ENCODE measurements at regions not wholly inside any gene's neighbourhood (a gene's known extent, or its start where the extent isn't known, plus 50 kb on each side); places are given as distances from the start of the nearest gene placed in this dataset.

DNA sequence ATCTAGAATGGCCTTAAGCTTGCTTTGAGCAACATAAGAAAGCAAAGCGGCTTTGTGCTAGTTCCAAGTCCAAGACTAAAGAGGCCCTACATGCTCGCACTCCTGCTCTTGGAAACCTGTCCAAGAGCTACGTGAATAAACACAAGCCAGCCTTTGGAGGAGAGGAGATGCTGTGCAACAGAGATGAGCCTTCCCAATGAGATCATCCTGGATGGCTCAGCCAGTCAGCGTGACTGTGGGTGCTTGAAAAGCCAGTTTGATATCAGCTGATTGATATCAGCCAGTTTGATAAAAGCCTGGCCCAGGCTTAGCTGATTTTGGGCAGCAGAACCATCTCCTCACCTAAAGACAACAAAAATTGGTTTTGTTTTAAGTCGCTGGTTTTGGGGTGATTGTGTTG, 481.0 kb upstream of the DSEL start:
- Histone ChIP-seq H3K4me3 (ENCODE audit: low read length) (no peak overlapping the region), H3K4me1 (ENCODE audit: control insufficient read depth, insufficient read depth, low read length) (no peaks in the 10 kb centered on the region), H3K27ac (ENCODE audit: low read length) (no peak overlapping the region), H3K36me3 (ENCODE audit: control insufficient read depth, insufficient read depth, low read length) (no peaks in the 10 kb centered on the region), H3K27me3 (ENCODE audit: control insufficient read depth, insufficient read depth, low read length) (no peaks in the 10 kb centered on the region), H3K9me3 (replicated peaks; ENCODE audit: control insufficient read depth, low read depth, low read length) (no peaks in the 10 kb centered on the region)
- 57% methylated on average over 4 of the region's 5 CpGs for WGBS (ENCODE audit: insufficient coverage)
- DNase-seq: no peak

DNA sequence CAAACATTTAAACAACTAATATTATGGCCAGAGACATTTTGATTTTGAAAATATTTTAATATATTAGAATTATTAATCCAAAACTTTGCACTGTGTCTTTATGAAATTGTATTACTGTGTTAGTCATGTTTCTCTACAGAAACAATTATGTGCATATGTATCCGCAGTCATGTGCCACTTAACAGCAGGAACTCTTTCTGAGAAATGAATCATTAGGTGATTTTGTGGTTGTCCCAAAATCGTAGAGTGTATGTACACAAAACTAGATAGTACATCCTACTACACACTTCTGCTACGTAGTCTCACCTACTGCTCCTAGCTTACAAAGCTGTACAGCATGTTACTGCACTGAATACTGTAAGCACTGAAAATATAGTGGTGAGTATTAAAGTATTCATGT, 479.2 kb upstream of the DSEL start:
- WGBS (ENCODE audit: insufficient coverage): no CpG with 5 or more reads among the region's 3 CpGs
- DNase-seq: no peak
- Histone ChIP-seq H3K36me3 (ENCODE audit: control insufficient read depth, insufficient read depth, low read length) (no peaks in the 10 kb centered on the region), H3K4me1 (ENCODE audit: control insufficient read depth, insufficient read depth, low read length) (no peaks in the 10 kb centered on the region), H3K27ac (ENCODE audit: low read length) (no peak overlapping the region), H3K9me3 (replicated peaks; ENCODE audit: control insufficient read depth, low read depth, low read length) (no peaks in the 10 kb centered on the region), H3K4me3 (ENCODE audit: low read length) (no peak overlapping the region), H3K27me3 (ENCODE audit: control insufficient read depth, insufficient read depth, low read length) (no peaks in the 10 kb centered on the region)

DNA sequence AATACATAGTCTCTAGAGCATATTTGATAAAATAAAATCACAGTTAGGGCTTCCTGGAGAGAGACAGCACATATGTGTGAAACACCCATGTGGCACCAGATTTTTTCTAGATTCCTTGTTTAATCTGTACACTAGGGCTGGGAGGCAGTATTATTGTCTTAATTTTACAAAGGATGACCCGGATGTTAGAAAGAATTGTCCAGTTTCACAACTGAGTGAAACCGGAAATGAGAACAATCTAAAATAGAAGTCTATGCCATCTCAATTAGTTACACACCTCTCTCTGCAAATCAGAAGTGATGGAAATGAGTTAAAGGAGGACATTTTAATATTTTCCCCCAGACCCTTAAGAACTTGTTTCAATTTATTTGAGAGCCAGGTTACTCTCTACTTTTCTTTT, 463.7 kb upstream of the DSEL start:
- WGBS (ENCODE audit: insufficient coverage): no CpG with 5 or more reads among the region's 2 CpGs
- H3K4me1 ChIP-seq (ENCODE audit: control insufficient read depth, insufficient read depth, low read length): no peaks in the 10 kb centered on the region
- H3K4me3 ChIP-seq (ENCODE audit: low read length): no peak overlapping the region
- H3K27me3 ChIP-seq (ENCODE audit: control insufficient read depth, insufficient read depth, low read length): no peaks in the 10 kb centered on the region
- no peak overlapping the region for H3K27ac ChIP-seq (ENCODE audit: low read length)
- DNase-seq: no peak
- no peaks in the 10 kb centered on the region for H3K9me3 ChIP-seq (replicated peaks; ENCODE audit: control insufficient read depth, low read depth, low read length)
- H3K36me3 ChIP-seq (ENCODE audit: control insufficient read depth, insufficient read depth, low read length): no peaks in the 10 kb centered on the region

DNA sequence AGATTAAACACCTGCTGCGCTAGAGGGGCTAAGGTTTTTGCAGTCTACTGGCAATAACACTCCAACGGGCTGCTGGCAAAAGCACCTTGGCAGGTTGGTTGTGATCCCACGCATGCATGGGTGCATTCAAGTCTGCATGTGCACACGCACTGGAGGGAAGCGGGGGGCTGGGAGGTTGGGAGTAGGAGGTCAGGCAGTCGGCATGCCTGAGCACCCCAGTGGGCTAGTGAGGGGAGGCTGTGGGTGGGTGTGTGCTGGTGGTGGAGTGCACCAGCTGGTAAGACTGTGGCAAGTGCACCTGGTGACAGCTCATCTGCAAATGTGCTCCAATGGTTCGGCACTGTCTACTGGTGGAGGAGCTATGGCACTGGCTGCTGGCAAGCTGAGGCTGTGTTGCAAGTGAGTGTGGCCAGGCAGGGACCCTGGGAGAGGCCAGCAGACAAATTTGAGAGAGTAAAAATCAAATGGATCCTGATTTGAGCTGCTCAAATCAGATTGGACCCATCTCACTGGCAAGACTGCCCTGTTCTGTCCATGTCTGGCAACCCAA, 460.6 kb upstream of the DSEL start:
- Histone ChIP-seq H3K27ac (ENCODE audit: low read length) (no peak overlapping the region), H3K9me3 (replicated peaks; ENCODE audit: control insufficient read depth, low read depth, low read length) (no peaks in the 10 kb centered on the region), H3K4me3 (ENCODE audit: low read length) (no peak overlapping the region), H3K36me3 (ENCODE audit: control insufficient read depth, insufficient read depth, low read length) (no peaks in the 10 kb centered on the region), H3K4me1 (ENCODE audit: control insufficient read depth, insufficient read depth, low read length) (no peaks in the 10 kb centered on the region), H3K27me3 (ENCODE audit: control insufficient read depth, insufficient read depth, low read length) (no peaks in the 10 kb centered on the region)
- 81% methylated on average over 7 of the region's 7 CpGs for WGBS (ENCODE audit: insufficient coverage)
- DNase-seq: no peak

DNA sequence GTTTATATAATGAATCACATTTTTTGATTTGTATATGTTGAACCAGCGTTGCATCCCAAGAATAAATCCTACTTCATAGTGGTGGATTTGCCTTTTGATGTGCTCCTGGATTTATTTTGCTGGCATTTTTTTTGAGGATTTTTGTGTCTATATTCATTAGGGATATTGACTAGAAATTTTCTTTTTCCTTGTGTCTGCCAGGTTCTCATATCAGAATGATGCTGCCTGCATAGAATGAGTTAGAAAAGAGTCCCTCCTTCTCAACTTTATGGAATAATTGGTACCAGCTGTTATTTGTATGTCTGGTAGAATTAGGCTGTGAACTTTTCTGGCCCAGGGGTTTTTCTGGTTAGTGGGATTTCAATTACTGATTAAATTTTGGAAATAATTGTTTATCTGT, 457.4 kb upstream of the DSEL start:
- DNase-seq: no peak
- no peak overlapping the region for H3K27ac ChIP-seq (ENCODE audit: low read length)
- H3K36me3 ChIP-seq (ENCODE audit: control insufficient read depth, insufficient read depth, low read length): no peaks in the 10 kb centered on the region
- WGBS (ENCODE audit: insufficient coverage): no CpG with 5 or more reads among the region's 1 CpG
- H3K4me3 ChIP-seq (ENCODE audit: low read length): no peak overlapping the region
- no peaks in the 10 kb centered on the region for H3K4me1 ChIP-seq (ENCODE audit: control insufficient read depth, insufficient read depth, low read length)
- no peaks in the 10 kb centered on the region for H3K9me3 ChIP-seq (replicated peaks; ENCODE audit: control insufficient read depth, low read depth, low read length)
- H3K27me3 ChIP-seq (ENCODE audit: control insufficient read depth, insufficient read depth, low read length): no peaks in the 10 kb centered on the region

DNA sequence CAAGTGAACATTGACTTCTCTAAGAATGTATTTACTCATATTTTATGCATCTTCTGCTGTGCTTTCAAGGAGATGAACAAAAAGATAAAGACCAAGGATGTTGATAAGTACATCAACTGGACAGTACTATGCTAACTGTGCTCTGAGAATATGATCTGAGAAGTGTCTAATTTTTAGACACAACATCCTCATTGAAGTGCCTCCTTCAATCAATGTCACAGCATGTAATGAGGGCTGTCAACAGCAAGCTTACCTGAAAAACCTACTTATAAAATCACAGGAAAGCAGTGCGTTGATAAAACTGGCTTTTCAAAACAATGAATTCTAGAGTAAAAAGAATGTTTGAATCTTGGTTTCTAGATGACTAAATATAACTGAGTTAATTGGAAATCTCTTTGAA, 452.9 kb upstream of the DSEL start:
- Histone ChIP-seq H3K4me3 (ENCODE audit: low read length) (no peak overlapping the region), H3K27me3 (ENCODE audit: control insufficient read depth, insufficient read depth, low read length) (no peaks in the 10 kb centered on the region), H3K9me3 (replicated peaks; ENCODE audit: control insufficient read depth, low read depth, low read length) (no peaks in the 10 kb centered on the region), H3K27ac (ENCODE audit: low read length) (no peak overlapping the region), H3K4me1 (ENCODE audit: control insufficient read depth, insufficient read depth, low read length) (no peaks in the 10 kb centered on the region), H3K36me3 (ENCODE audit: control insufficient read depth, insufficient read depth, low read length) (no peaks in the 10 kb centered on the region)
- no CpG with 5 or more reads among the region's 1 CpG for WGBS (ENCODE audit: insufficient coverage)
- no peak for DNase-seq

DNA sequence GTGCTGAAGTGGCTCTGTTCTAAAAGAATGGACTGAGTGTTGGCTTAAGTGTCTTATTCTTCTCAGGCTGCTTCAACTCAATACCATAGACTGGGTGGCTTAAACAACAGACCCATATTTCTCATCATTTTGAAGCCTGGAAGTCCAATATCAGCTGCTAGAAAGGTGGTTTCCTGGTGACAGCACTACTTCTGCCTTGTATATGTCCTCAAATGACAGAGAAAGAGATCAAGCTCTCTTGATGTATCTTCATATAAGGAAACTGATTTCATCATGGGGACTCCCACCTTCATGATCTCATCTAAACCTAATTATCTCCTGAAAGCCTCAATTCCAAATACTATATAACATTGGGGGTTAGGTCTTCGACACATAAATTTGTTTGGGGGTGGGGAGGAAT, 449.7 kb upstream of the DSEL start:
- no peak overlapping the region for H3K4me3 ChIP-seq (ENCODE audit: low read length)
- WGBS (ENCODE audit: insufficient coverage): no CpG with 5 or more reads among the region's 1 CpG
- no peak for DNase-seq
- no peak overlapping the region for H3K27ac ChIP-seq (ENCODE audit: low read length)
- H3K4me1 ChIP-seq (ENCODE audit: control insufficient read depth, insufficient read depth, low read length): no peaks in the 10 kb centered on the region
- H3K36me3 ChIP-seq (ENCODE audit: control insufficient read depth, insufficient read depth, low read length): no peaks in the 10 kb centered on the region
- no peaks in the 10 kb centered on the region for H3K9me3 ChIP-seq (replicated peaks; ENCODE audit: control insufficient read depth, low read depth, low read length)
- H3K27me3 ChIP-seq (ENCODE audit: control insufficient read depth, insufficient read depth, low read length): no peaks in the 10 kb centered on the region

DNA sequence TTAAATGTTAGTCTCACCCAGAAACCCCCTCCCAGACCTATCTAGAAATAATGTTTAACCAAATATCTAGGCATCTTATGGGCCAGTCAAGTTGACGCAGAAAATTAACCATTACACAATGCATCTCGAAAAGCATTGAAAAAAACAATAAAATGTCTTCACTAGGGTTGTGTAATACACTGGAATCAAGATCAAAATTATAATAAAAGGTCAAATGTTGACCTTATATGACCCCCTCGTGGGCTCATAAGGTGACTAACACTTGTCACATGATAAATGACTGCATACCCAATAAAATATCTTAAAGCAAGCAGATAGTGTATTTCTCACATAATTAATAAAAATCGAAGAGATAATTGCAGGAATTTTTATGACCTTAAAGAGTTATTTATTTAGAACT, 447.9 kb upstream of the DSEL start:
- no peak for DNase-seq
- no peak overlapping the region for H3K27ac ChIP-seq (ENCODE audit: low read length)
- H3K36me3 ChIP-seq (ENCODE audit: control insufficient read depth, insufficient read depth, low read length): no peaks in the 10 kb centered on the region
- no peaks in the 10 kb centered on the region for H3K27me3 ChIP-seq (ENCODE audit: control insufficient read depth, insufficient read depth, low read length)
- H3K4me1 ChIP-seq (ENCODE audit: control insufficient read depth, insufficient read depth, low read length): no peaks in the 10 kb centered on the region
- WGBS (ENCODE audit: insufficient coverage): no CpG with 5 or more reads among the region's 4 CpGs
- H3K9me3 ChIP-seq (replicated peaks; ENCODE audit: control insufficient read depth, low read depth, low read length): no peaks in the 10 kb centered on the region
- no peak overlapping the region for H3K4me3 ChIP-seq (ENCODE audit: low read length)

DNA sequence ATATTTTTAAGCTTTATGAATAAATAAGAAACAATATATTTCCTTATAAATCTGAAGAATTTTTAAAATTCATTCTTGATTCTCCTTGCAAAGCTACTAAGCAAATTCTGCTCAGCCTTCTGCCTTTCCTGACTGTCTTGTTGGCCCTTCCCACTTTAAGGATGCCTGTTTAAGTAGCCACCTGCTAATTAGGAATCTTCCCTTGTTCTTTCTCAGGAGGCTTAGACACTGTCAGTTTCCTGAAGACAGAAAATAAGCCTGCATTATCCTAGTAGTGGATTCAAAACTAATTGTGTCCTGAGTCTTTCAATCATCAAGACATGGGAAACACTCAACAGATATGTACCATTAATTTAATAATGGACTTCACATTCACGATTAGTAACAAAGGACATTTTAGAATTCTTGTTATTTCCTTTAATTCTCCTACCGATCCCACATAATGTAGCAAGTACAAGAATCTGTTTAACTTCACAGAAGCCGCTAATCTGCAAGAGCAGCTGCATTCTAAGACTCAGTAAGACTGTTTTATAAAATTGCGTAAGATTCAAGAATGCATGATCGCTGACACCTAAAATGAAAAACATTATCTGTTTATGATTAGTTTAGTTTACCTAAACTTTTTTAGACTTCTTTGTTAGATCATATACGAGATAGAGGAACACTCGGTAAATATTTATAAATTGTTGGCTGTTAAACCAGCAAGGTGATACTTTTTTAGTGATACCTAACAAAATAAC, 445.4 kb upstream of the DSEL start:
- H3K27ac ChIP-seq (ENCODE audit: low read length): no peak overlapping the region
- no peak overlapping the region for H3K4me3 ChIP-seq (ENCODE audit: low read length)
- H3K9me3 ChIP-seq (replicated peaks; ENCODE audit: control insufficient read depth, low read depth, low read length): no peaks in the 10 kb centered on the region
- H3K27me3 ChIP-seq (ENCODE audit: control insufficient read depth, insufficient read depth, low read length): no peaks in the 10 kb centered on the region
- DNase-seq: no peak
- H3K36me3 ChIP-seq (ENCODE audit: control insufficient read depth, insufficient read depth, low read length): no peaks in the 10 kb centered on the region
- WGBS (ENCODE audit: insufficient coverage): no CpG with 5 or more reads among the region's 7 CpGs
- no peaks in the 10 kb centered on the region for H3K4me1 ChIP-seq (ENCODE audit: control insufficient read depth, insufficient read depth, low read length)

DNA sequence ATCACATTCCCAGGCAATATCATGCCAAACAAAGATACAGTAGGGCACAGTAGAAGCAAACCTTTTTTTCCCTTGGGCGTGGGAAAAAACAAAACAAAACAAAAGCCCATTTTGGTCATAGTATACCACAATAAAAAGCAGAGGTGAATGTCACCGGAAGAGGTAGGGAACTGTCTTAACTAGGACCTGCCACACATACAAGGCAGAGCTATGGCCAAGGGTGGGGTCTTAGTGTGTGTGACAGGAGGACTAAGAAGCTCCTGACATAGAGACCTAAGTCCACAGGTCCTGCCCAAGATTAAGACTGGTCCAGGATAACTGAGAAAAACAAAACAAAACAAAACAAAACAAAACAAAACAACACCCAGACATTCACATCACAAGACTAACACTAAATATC, 441.2 kb upstream of the DSEL start:
- Histone ChIP-seq H3K27me3 (ENCODE audit: control insufficient read depth, insufficient read depth, low read length) (no peaks in the 10 kb centered on the region), H3K4me3 (ENCODE audit: low read length) (no peak overlapping the region), H3K27ac (ENCODE audit: low read length) (no peak overlapping the region), H3K4me1 (ENCODE audit: control insufficient read depth, insufficient read depth, low read length) (no peaks in the 10 kb centered on the region), H3K36me3 (ENCODE audit: control insufficient read depth, insufficient read depth, low read length) (no peaks in the 10 kb centered on the region), H3K9me3 (replicated peaks; ENCODE audit: control insufficient read depth, low read depth, low read length) (no peaks in the 10 kb centered on the region)
- WGBS (ENCODE audit: insufficient coverage): no CpG with 5 or more reads among the region's 2 CpGs
- no peak for DNase-seq

DNA sequence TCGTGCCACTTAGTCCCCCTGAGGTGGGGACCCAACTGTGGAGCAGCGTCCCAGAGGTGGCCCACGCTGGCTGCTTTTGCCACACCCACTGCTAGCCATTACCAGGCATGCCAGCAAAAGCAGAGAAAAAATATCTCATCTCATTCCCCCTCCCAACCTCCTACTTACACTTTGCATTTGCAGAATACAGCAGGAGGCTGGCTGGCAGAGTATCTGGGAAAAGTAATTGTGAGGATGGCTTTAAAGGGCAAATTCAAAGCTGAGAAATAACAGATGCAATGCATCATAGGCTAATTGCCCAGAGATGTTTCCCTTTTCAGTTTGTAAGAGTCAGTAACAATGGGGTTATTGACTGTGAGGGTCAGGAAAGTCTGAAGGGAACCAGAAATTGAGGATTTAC, 438.1 kb upstream of the DSEL start:
- Histone ChIP-seq H3K36me3 (ENCODE audit: control insufficient read depth, insufficient read depth, low read length) (no peaks in the 10 kb centered on the region), H3K4me3 (ENCODE audit: low read length) (no peak overlapping the region), H3K9me3 (replicated peaks; ENCODE audit: control insufficient read depth, low read depth, low read length) (no peaks in the 10 kb centered on the region), H3K27ac (ENCODE audit: low read length) (no peak overlapping the region), H3K4me1 (ENCODE audit: control insufficient read depth, insufficient read depth, low read length) (no peaks in the 10 kb centered on the region), H3K27me3 (ENCODE audit: control insufficient read depth, insufficient read depth, low read length) (no peaks in the 10 kb centered on the region)
- 25% methylated on average over 2 of the region's 3 CpGs for WGBS (ENCODE audit: insufficient coverage)
- DNase-seq: peak; percentile 19

Measured in muscle of leg (tissue), 3 donors.